ENCODE measurements at regions not wholly inside any gene's neighbourhood (a gene's known extent, or its start where the extent isn't known, plus 50 kb on each side); places are given as distances from the start of the nearest gene placed in this dataset.

- ATAC-seq (no peak), FAIRE-seq (no peak), DNase-seq (ENCODE audit: low read depth in 1 of 2, low spot score in 1 of 2) (no peak)
- 50% methylated on average over 2 of the region's 2 CpGs for WGBS (ENCODE audit: missing lambda C conversion rate)
- ChIA-PET POLR2A (no interaction called here), CTCF (no interaction called here)
- no peak for TF ChIP-seq FOSL2 (IDR thresholded peaks at IDR 0.05)
- no peak for TF ChIP-seq FOSL2 (CRISPR knock-in tag; IDR thresholded peaks at IDR 0.05)
- TF ChIP-seq EHF (CRISPR knock-in tag; IDR thresholded peaks at IDR 0.05), result no peak
- TF ChIP-seq ZNF302 (CRISPR knock-in tag; IDR thresholded peaks at IDR 0.05), result no peak
- TF ChIP-seq CHD2 (IDR thresholded peaks at IDR 0.05; ENCODE audit: low read length, partially characterized antibody), result no peak
- no peak for TF ChIP-seq RNF2 (IDR thresholded peaks at IDR 0.05; ENCODE audit: borderline replicate concordance, low read depth)
- TF ChIP-seq PHF8 (IDR thresholded peaks at IDR 0.05; ENCODE audit: borderline replicate concordance, low read depth), result no peak
- no peak for TF ChIP-seq POLR2AphosphoS2 (conservative IDR thresholded peaks at IDR 0.05; ENCODE audit: low read length)
- TF ChIP-seq GATA3 (IDR thresholded peaks at IDR 0.05; ENCODE audit: borderline replicate concordance), result no peak
- TF ChIP-seq RCOR1 (IDR thresholded peaks at IDR 0.05; ENCODE audit: low read depth, low read length), result no peak
- TF ChIP-seq, protein P1, sequence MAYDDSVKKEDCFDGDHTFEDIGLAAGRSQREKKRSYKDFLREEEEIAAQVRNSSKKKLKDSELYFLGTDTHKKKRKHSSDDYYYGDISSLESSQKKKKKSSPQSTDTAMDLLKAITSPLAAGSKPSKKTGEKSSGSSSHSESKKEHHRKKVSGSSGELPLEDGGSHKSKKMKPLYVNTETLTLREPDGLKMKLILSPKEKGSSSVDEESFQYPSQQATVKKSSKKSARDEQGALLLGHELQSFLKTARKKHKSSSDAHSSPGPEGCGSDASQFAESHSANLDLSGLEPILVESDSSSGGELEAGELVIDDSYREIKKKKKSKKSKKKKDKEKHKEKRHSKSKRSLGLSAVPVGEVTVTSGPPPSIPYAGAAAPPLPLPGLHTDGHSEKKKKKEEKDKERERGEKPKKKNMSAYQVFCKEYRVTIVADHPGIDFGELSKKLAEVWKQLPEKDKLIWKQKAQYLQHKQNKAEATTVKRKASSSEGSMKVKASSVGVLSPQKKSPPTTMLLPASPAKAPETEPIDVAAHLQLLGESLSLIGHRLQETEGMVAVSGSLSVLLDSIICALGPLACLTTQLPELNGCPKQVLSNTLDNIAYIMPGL (CRISPR knock-in tag; IDR thresholded peaks at IDR 0.05; ENCODE audit: borderline replicate concordance), result no peak
- TF ChIP-seq TP53 (CRISPR knock-in tag; IDR thresholded peaks at IDR 0.05), result no peak
- no peak for TF ChIP-seq POLR2A (IDR thresholded peaks at IDR 0.05; ENCODE audit: low read length)
- TF ChIP-seq NR3C1 (IDR thresholded peaks at IDR 0.05), result no peak
- no peak for TF ChIP-seq MAFK (IDR thresholded peaks at IDR 0.05; ENCODE audit: partially characterized antibody)
- TF ChIP-seq, protein P2, sequence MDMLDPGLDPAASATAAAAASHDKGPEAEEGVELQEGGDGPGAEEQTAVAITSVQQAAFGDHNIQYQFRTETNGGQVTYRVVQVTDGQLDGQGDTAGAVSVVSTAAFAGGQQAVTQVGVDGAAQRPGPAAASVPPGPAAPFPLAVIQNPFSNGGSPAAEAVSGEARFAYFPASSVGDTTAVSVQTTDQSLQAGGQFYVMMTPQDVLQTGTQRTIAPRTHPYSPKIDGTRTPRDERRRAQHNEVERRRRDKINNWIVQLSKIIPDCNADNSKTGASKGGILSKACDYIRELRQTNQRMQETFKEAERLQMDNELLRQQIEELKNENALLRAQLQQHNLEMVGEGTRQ (IDR thresholded peaks at IDR 0.05), result no peak
- TF ChIP-seq ZC3H11A (IDR thresholded peaks at IDR 0.05), result no peak
- TF ChIP-seq RAD21 (conservative IDR thresholded peaks at IDR 0.05 in 1 of 2, IDR thresholded peaks at IDR 0.05 in 1 of 2), result no peak
- no peak for TF ChIP-seq BHLHE40 (IDR thresholded peaks at IDR 0.05; ENCODE audit: low read depth, low read length)
- no peak overlapping the region for H3K27ac ChIP-seq
- no peak overlapping the region for H3K4me3 ChIP-seq
- no peaks in the 10 kb centered on the region for H3K4me1 ChIP-seq
- H3K9me3 ChIP-seq, result no peaks in the 10 kb centered on the region
- no peak overlapping the region for H3K4me2 ChIP-seq
Measured at GRCh38 chrX:22467571-22467970, 194.9 kb downstream of the CBLL2 start.

DNA sequence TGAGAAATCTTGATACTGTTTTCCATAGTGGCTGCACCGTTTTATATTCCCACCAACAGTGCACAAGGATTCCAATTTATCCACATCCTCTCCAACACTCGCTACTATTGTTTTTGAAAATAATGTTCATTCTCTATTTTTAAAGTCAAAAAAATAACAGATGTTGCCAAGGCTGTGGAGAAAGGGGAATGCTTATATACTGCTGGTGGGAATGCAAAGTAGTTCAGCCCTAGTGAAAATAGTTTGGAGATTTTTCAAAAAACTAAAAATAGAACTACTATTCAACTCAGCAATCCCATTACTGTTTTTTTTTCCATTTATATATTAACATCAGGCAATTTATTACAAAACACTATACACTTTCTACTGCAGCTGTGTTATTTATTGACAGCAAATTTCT is 208.7 kb downstream of the CBLL2 start:
- 3% methylated on average over 2 of the region's 2 CpGs for WGBS (ENCODE audit: missing lambda C conversion rate)
- H3K4me1 ChIP-seq, result no peaks in the 10 kb centered on the region
- CTCF ChIA-PET, result no interaction called here
- H3K9me3 ChIP-seq, result no peaks in the 10 kb centered on the region; the same call in 2 of the 3 replicates
- H3K4me2 ChIP-seq, result no peak overlapping the region
- POLR2A ChIA-PET, result no interaction called here
- no peak for ATAC-seq
- no peak overlapping the region for H3K4me3 ChIP-seq
- H3K27ac ChIP-seq, result no peak overlapping the region
- FAIRE-seq, result peak; percentile 84
- DNase-seq (ENCODE audit: low read depth in 1 of 2, low spot score in 1 of 2), result no peak
- TF ChIP-seq, protein P3, sequence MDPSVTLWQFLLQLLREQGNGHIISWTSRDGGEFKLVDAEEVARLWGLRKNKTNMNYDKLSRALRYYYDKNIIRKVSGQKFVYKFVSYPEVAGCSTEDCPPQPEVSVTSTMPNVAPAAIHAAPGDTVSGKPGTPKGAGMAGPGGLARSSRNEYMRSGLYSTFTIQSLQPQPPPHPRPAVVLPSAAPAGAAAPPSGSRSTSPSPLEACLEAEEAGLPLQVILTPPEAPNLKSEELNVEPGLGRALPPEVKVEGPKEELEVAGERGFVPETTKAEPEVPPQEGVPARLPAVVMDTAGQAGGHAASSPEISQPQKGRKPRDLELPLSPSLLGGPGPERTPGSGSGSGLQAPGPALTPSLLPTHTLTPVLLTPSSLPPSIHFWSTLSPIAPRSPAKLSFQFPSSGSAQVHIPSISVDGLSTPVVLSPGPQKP (IDR thresholded peaks at IDR 0.05; ENCODE audit: low read depth, low read length), result no peak
- no peak for TF ChIP-seq RAD21 (conservative IDR thresholded peaks at IDR 0.05 in 1 of 2, IDR thresholded peaks at IDR 0.05 in 1 of 2)
- no peak for TF ChIP-seq PBX3 (IDR thresholded peaks at IDR 0.05)
- TF ChIP-seq HOXA7 (CRISPR knock-in tag; IDR thresholded peaks at IDR 0.05), result no peak
- TF ChIP-seq EHMT2 (IDR thresholded peaks at IDR 0.05; ENCODE audit: low read depth), result no peak
- no peak for TF ChIP-seq KDM1A (IDR thresholded peaks at IDR 0.05; ENCODE audit: low read depth)
- TF ChIP-seq RFX5 (IDR thresholded peaks at IDR 0.05), result no peak
- TF ChIP-seq MYC (IDR thresholded peaks at IDR 0.05; ENCODE audit: borderline replicate concordance, low read length), result no peak
- TF ChIP-seq CHD2 (IDR thresholded peaks at IDR 0.05; ENCODE audit: low read length, partially characterized antibody), result no peak
- no peak for TF ChIP-seq CBX2 (IDR thresholded peaks at IDR 0.05; ENCODE audit: borderline replicate concordance, low read depth)
- no peak for TF ChIP-seq HDAC2 (IDR thresholded peaks at IDR 0.05)
- TF ChIP-seq, protein P2 (IDR thresholded peaks at IDR 0.05), result no peak
- TF ChIP-seq EHF (CRISPR knock-in tag; IDR thresholded peaks at IDR 0.05), result no peak
- no peak for TF ChIP-seq ZSCAN20 (CRISPR knock-in tag; IDR thresholded peaks at IDR 0.05)
- TF ChIP-seq HOXB13 (CRISPR knock-in tag; IDR thresholded peaks at IDR 0.05; ENCODE audit: low read depth), result no peak
- TF ChIP-seq, protein P4, sequence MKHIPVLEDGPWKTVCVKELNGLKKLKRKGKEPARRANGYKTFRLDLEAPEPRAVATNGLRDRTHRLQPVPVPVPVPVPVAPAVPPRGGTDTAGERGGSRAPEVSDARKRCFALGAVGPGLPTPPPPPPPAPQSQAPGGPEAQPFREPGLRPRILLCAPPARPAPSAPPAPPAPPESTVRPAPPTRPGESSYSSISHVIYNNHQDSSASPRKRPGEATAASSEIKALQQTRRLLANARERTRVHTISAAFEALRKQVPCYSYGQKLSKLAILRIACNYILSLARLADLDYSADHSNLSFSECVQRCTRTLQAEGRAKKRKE (CRISPR knock-in tag; IDR thresholded peaks at IDR 0.05; ENCODE audit: low read depth), result no peak
- TF ChIP-seq HOXB5 (CRISPR knock-in tag; IDR thresholded peaks at IDR 0.05), result no peak
- no peak for TF ChIP-seq POLR2AphosphoS2 (conservative IDR thresholded peaks at IDR 0.05; ENCODE audit: low read length)
